GM04504 (cell line): ENCODE measurements at regions not wholly inside any gene's neighbourhood (a gene's known extent, or its start where the extent isn't known, plus 50 kb on each side); places are given as distances from the start of the nearest gene placed in this dataset.

Experiments used
- DNase-seq: peaks from one replicate; pipeline ENCODE4 v3.0.0-alpha.2; 2012; ENCODE audit warnings: low read depth

GRCh38 chr18:6465281-6465680 is 50.6 kb upstream of the L3MBTL4 start:
- no peak for DNase-seq

- DNase-seq: no peak
Observed at GRCh38 chr18:6476190-6476589, 61.5 kb upstream of the L3MBTL4 start.

GRCh38 chr18:6476880-6477279 is 62.2 kb upstream of the L3MBTL4 start:
- no peak for DNase-seq

GRCh38 chr18:6478121-6478520 is 63.4 kb upstream of the L3MBTL4 start:
- DNase-seq: no peak

- DNase-seq: no peak
Observed at GRCh38 chr18:6479699-6480098, 65.0 kb upstream of the L3MBTL4 start.

GRCh38 chr18:6482198-6482977 is 67.7 kb upstream of the L3MBTL4 start:
- peak; percentile 32 for DNase-seq

- DNase-seq: no peak
Observed at GRCh38 chr18:6484659-6485058, 69.9 kb upstream of the L3MBTL4 start.

- DNase-seq: no peak
Observed at GRCh38 chr18:6486313-6486712, 71.6 kb upstream of the L3MBTL4 start.

- DNase-seq: no peak
Observed at GRCh38 chr18:6486764-6487426, 72.2 kb upstream of the L3MBTL4 start.

- no peak for DNase-seq
Observed at GRCh38 chr18:6487968-6488367, 73.3 kb upstream of the L3MBTL4 start.

- no peak for DNase-seq
Observed at GRCh38 chr18:6488956-6489355, 74.2 kb upstream of the L3MBTL4 start.

GRCh38 chr18:6489977-6490376 is 75.3 kb upstream of the L3MBTL4 start:
- no peak for DNase-seq

GRCh38 chr18:6493194-6493593 is 78.5 kb upstream of the L3MBTL4 start:
- DNase-seq: no peak

GRCh38 chr18:6495536-6495935 is 80.8 kb upstream of the L3MBTL4 start:
- DNase-seq: no peak

GRCh38 chr18:6497543-6497942 is 82.8 kb upstream of the L3MBTL4 start:
- DNase-seq: no peak

- no peak for DNase-seq
Observed at GRCh38 chr18:6498289-6498856, 83.7 kb upstream of the L3MBTL4 start.

- DNase-seq: no peak
Observed at GRCh38 chr18:6504605-6505497, 90.1 kb upstream of the L3MBTL4 start.

- no peak for DNase-seq
Observed at GRCh38 chr18:6505498-6505875, 90.8 kb upstream of the L3MBTL4 start.

- DNase-seq: no peak
Observed at GRCh38 chr18:6509417-6509816, 94.7 kb upstream of the L3MBTL4 start.

- no peak for DNase-seq
Observed at GRCh38 chr18:6509832-6510231, 95.1 kb upstream of the L3MBTL4 start.

GRCh38 chr18:6520901-6521300 is 106.2 kb upstream of the L3MBTL4 start:
- DNase-seq: no peak

- DNase-seq: no peak
Observed at GRCh38 chr18:6521803-6522418, 107.2 kb upstream of the L3MBTL4 start.
